Stomach (tissue), 4 donors: ENCODE measurements at regions not wholly inside any gene's neighbourhood (a gene's known extent, or its start where the extent isn't known, plus 50 kb on each side); places are given as distances from the start of the nearest gene placed in this dataset.

Source experiments
- POLR2A ChIP-seq, 4 donors: fragments of 450-650 bp; IDR thresholded peaks; one replicate each; pipeline ENCODE4 v1.6.1; 2016; ENCODE audit warnings: antibody characterized with exemption in 4 of 4, control low read depth in 2 of 4, mild to moderate bottlenecking in 1 of 4, moderate library complexity in 1 of 4
- POLR2AphosphoS5 ChIP-seq, 3 donors: sonication (generic); formaldehyde crosslinking; IDR thresholded peaks; one replicate each; pipeline ENCODE4 v1.6.1; 2016; ENCODE audit warnings: antibody characterized with exemption in 3 of 3
- TF ChIP-seq, protein P1 (sequence below), 7 experiments: fragments of 450-650 bp in 4 of 7; fragments of 200-600 bp in 3 of 7; sonication (generic) in 3 of 7; IDR thresholded peaks; one replicate each; pipeline ENCODE4 v1.5.1; 2016 to 2019; ENCODE audit warnings: antibody characterized with exemption in 7 of 7, control low read depth in 2 of 7, mild to moderate bottlenecking in 1 of 7

DNA sequence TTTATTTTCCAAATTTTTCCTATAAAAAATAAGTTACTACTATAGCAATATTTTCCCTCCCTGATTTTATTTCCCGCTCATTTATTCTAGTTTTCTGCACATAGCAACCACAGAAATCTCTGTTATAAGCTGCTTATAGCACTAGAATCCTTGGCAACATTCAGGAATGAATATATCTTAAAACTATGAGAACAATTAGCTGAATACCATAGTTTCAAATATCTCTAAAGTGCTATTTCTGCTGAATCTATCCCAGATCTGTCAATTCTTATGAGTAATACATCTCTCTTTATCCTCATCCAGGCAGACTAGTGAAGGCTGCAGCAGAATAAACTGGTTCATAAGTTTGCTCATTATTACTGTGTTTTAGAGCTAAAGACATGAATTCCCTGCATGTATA is 622.9 kb upstream of the DIPK2B start:
- TF ChIP-seq, protein P1, sequence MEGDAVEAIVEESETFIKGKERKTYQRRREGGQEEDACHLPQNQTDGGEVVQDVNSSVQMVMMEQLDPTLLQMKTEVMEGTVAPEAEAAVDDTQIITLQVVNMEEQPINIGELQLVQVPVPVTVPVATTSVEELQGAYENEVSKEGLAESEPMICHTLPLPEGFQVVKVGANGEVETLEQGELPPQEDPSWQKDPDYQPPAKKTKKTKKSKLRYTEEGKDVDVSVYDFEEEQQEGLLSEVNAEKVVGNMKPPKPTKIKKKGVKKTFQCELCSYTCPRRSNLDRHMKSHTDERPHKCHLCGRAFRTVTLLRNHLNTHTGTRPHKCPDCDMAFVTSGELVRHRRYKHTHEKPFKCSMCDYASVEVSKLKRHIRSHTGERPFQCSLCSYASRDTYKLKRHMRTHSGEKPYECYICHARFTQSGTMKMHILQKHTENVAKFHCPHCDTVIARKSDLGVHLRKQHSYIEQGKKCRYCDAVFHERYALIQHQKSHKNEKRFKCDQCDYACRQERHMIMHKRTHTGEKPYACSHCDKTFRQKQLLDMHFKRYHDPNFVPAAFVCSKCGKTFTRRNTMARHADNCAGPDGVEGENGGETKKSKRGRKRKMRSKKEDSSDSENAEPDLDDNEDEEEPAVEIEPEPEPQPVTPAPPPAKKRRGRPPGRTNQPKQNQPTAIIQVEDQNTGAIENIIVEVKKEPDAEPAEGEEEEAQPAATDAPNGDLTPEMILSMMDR (IDR thresholded peaks at IDR 0.05) = no peak
- TF ChIP-seq POLR2A (IDR thresholded peaks at IDR 0.05) (no peak), POLR2AphosphoS5 (IDR thresholded peaks at IDR 0.05) (no peak)
